ENCODE measurements at regions not wholly inside any gene's neighbourhood (a gene's known extent, or its start where the extent isn't known, plus 50 kb on each side); places are given as distances from the start of the nearest gene placed in this dataset.

DNA sequence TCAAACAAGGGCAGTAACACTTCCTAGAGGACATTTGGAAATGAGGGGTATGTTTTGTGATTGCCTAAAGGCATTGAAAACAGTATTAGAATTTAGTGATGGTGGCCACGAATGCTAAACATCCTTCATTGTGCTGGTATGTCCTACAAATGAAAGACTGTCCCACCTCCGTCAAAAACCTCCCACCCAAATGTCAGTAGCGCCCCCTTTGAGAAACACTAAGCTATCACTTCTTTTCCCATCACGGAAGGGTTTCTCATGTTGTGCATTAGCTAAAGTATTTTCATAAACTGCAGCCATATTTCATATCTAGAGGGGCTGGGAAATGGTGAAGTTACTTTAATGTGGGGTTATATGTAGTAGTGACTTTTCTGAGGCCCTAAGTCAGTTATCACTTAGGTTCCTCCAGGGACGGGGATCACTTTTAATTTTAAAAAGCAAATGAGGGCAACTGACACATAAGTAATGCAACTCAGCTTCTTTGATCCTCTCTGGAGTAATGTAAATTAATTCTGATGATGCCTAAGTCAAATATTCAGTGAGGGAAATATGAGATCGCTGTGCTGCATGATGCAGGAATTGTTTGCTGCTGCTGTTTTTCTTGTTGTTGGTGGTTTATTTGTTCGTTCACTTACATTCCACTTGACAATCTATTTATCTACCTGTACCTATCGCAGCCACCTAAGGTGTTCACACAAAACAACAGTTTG is 1403.4 kb upstream of the TENM4 start:
- no peak for DNase-seq (ENCODE audit: low spot score)

DNA sequence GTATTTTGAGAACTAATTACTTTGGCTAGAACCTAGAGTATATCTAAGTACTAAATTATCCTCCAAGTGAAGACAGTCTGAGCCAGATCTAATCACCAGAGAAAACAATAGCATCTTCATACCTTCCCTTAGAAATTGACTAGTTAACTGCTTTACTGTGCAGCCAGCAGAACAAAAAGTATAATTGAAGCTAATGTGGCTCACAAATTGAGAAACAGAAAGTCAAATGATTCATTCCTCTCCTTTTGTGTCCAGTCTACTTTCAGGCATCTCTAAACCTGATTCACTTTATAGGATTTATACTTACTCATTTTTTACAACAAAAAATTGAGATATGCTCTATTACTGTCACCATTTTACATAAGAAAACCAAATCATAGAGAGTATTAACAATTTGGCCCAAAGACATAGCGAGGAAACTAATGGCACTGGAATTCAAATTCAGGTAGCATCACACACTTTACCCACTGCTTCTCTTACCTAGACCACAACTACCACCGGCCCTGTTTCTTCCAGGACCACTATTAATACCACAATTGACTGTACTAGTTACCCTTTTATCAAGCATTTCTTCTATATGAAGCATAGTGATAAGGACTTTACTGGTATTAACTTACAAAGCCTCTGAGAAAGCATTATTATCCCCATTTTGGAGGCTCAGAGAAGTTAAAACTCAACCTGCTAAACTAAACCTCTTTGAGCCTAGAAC is 1402.6 kb upstream of the TENM4 start:
- no peak for DNase-seq (ENCODE audit: low spot score)

- no peak for DNase-seq (ENCODE audit: low spot score)
Measured at GRCh38 chr11:80842246-80842645, 1401.4 kb upstream of the TENM4 start.

- DNase-seq (ENCODE audit: low spot score): no peak
Measured at GRCh38 chr11:80841675-80842074, 1400.8 kb upstream of the TENM4 start.

GRCh38 chr11:80838153-80838552 is 1397.3 kb upstream of the TENM4 start:
- DNase-seq (ENCODE audit: low spot score): no peak

DNA sequence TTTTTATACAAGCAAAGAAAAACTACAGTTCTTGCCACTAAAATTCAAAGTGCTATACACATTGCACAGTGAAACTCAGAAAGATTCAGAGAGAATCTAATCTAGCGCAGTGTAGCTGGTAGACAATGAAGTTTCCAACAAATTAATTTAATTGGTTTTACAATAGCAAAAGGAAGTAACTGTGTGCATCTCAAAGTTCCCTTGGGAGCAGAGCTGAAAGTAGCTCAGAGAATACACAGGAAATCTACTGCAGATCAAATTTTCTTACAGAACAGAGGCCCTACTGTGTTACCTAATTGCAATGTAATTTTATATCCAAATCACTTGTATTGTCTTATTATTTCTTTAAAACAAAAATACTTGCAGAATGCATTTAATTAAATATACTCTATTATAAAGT is 1396.2 kb upstream of the TENM4 start:
- no peak for DNase-seq (ENCODE audit: low spot score)

- no peak for DNase-seq (ENCODE audit: low spot score)
Measured at GRCh38 chr11:80831374-80831773, 1390.5 kb upstream of the TENM4 start.

DNA sequence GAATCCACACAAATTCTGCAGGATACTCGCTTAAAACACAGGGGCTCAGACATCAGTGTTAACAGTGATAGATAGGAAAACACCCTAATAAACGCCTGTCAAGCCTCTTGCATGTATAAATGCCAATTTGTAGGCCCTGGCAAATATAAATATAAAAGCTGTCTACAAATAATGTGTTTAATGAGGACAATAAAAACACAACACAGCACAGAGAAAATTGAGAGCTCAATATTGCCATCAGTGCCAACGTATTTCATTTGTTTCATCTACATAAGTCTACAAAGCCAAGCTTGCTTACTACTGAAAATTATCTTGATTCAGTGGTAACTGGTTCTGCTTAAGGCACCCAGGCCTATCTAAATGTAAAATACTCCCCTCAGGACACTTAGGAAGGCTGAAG is 1387.0 kb upstream of the TENM4 start:
- DNase-seq (ENCODE audit: low spot score): no peak

DNA sequence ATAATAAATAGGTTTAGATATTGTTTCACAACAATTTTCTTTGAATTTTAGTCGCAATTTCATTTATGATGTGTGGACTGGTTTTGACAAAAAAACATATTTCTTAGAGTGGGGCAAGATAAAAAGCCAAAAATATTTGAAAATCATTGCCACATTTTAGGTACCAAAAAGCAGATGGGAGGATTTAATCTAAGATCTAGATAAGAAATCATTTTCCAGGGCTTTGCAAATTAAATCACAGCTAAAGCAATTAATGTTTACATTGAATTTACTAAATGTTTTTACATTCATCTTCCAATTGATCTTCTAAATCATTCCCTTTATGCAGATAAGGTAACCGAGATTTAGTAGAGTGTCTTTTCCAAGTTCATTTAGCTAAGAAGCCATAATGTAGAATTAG is 1386.0 kb upstream of the TENM4 start:
- DNase-seq (ENCODE audit: low spot score): no peak

DNA sequence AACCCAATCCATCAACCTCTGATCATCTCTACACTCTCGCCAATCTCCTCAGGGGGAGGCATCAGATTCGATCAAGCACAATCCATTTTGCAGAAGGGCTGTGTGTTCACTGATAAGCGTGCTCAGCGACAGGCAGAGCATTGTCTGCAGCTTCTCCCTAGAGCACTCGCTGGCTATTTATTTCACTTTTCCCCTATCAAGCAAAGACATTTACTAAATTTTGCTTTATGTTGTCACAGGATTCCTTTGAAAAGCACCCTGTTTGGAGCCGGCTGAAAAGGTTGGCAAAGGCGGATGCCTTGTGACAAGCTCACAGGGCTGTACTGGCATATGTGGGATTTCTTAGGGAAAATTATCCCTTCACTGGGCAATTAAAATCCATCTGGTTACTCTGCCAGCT is 1381.5 kb upstream of the TENM4 start:
- DNase-seq (ENCODE audit: low spot score): no peak

- DNase-seq (ENCODE audit: low spot score): no peak
Measured at GRCh38 chr11:80819271-80819670, 1378.4 kb upstream of the TENM4 start.

- DNase-seq (ENCODE audit: low spot score): no peak
Measured at GRCh38 chr11:80816966-80817365, 1376.1 kb upstream of the TENM4 start.

DNA sequence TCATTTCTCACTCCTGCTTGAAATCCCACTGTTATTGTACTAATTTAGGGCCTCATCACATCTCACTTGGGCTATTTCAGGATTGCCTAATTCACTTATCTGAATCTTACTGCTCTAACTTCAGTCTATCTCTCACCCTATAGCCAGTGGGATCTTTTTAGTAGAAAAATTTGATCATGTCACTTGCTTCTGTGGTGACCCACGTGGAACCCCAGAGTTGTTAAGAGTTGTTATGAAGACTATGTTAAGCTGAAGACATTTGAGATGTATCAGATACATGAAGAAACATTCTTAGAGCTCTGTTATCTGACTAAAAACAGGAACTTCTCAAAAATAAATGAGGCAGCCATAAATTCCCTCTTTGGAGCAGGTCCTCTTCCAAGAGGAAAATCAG is 1375.6 kb upstream of the TENM4 start:
- no peak for DNase-seq (ENCODE audit: low spot score)

GRCh38 chr11:80815752-80816453 is 1375.1 kb upstream of the TENM4 start:
- DNase-seq (ENCODE audit: low spot score): peak; percentile 0

DNA sequence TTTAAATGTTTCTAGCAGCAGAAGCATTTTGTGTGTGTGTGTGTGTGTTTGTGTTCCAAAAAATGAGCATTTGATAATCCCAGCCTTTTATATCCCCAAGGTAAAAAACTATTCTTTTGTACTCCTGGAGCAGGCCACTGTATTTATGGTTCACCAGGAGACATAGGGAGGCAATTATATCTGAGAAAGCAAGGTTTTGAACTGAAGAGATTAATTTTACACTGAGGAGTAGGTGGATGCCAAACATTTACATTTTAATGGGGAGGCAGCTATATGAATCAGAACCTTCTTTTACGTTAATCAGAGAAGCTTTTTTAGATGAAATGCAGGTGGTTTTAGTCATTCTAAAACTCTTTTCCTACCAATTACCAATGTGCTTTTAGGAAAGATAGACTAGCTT is 1374.0 kb upstream of the TENM4 start:
- DNase-seq (ENCODE audit: low spot score): no peak

DNA sequence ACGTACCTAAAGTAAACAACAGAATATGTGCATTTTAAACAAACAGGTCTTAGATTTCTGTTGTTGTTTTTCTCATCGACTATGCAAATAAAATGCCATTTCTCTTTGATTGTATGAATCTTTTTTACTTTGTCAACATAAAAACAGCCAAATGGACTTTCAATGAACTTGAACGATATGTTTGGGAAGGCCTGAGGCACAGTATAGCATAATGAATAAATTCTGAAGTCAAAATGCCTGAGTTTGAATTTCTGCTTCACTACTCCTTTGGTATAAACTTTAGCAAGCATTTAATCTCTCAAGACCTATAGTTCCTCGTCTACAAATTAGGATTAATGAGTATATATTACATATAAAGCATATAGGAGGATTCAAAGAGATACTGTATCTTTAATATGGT is 1369.9 kb upstream of the TENM4 start:
- DNase-seq (ENCODE audit: low spot score): no peak

DNA sequence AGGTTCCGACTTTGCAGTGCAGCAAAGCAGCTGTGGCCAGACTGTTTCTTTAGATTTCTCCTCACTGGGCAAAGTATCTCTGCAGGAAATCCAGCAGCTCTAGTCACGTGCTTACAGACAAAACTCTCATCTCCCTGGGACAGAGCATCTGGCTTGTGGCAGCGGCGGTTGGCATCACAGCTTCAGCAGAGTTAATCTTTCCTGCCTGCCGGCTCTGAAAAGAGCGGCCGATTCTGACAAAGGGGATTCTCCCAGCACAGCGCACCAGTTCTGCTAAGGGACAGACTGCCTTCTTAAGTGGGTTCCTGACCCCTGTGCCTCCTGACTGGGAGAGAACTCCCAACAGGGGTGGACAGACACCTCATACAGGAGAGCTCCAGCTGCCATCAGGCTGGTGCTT is 1357.3 kb upstream of the TENM4 start:
- no peak for DNase-seq (ENCODE audit: low spot score)

- DNase-seq (ENCODE audit: low spot score): no peak
Measured at GRCh38 chr11:80783561-80783960, 1342.7 kb upstream of the TENM4 start.

DNA sequence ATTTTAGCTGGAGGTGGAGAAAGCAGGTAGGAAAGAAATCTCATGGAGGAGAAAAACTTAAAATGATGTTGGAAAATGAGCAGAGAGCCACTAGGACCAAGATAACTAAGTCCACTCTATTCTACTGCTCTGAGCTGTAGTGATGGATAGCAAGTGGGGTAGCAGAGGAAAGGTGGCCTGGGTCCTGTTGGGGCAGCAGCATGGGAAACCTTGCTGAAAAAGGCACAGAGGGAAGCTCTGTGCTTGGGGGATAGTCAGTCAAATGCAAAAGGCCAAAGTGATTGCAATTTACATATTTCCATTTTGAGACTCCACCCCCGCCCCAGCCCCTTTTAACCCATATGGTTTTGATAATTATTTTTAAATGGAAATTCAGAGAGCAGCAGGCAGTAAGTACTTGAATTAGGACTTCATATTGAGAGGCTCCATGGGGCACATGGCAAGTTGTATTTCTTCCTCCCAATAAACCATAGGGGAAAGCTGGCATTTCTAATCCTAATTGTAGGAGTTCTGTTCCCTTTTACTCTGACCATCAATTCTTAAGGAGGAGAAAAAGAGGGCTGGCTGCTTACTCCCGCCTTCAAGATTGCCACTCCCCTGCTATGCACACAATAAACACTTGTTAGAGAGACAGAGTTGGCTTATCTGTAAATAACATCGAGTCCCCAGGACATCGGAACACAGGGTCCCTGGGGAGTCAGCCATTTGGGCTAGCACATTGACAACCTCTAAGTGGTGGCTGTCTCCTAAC is 1341.5 kb upstream of the TENM4 start:
- no peak for DNase-seq (ENCODE audit: low spot score)

- no peak for DNase-seq (ENCODE audit: low spot score)
Measured at GRCh38 chr11:80779905-80780605, 1339.2 kb upstream of the TENM4 start.

DNA sequence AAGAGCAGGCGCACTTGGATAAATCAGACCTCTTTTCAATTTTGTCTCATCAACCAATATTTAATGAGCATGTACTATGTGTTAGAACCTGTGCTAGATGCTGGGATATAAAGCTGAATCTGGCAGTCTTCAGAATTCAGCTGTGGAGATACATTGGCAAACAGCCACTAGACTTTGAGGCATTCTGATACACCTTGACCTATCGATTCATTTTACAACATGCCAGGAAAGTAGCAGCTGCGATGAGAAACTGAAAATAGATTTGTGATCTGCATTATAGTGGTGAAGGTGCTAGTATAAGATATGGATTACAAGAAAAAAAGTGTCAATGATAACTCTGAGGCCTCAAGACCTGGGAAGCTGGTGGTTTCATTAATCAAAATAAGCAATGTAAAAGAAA is 1338.1 kb upstream of the TENM4 start:
- no peak for DNase-seq (ENCODE audit: low spot score)

DNA sequence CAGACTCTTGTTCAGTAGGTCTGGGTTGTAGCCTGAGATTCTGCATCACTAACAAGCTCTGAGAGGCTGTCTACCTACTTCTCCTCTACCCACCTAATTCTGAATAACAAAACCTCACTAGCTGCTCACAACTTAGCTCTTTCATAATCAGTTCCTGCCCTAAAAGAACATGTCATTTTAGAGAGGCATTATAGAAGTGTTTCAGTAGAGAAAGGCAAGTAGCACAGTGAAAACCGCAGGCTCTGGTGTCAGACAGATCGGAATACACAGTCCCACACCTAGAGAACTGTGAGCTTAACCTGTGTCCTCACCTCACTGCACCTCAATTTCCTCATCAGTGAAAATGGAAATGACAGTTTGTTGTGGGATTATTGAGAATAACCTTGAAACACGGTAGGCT is 1337.6 kb upstream of the TENM4 start:
- DNase-seq (ENCODE audit: low spot score): no peak
